Neural progenitor cell (in vitro differentiated cells): ENCODE measurements at regions not wholly inside any gene's neighbourhood (a gene's known extent, or its start where the extent isn't known, plus 50 kb on each side); places are given as distances from the start of the nearest gene placed in this dataset.

ENCODE experiments used
- DNase-seq: peaks from one replicate; pipeline ENCODE4 v3.0.0-alpha.2; 2016; ENCODE audit warnings: low spot score
- H2AFZ ChIP-seq: fragments of 200-600 bp; sonication (generic); replicated peaks from 2 replicates; pipeline ENCODE4 v1.6.1; 2016; ENCODE audit warnings: antibody characterized with exemption
- H3F3A ChIP-seq: fragments of 200-600 bp; sonication (generic); 2 replicates; pipeline ENCODE4 v1.6.1; 2016; ENCODE audit warnings: antibody characterized with exemption, low read depth
- H3K27ac ChIP-seq: fragments of 200-600 bp; sonication (generic); 2 replicates; pipeline ENCODE4 v1.5.1; 2016; ENCODE audit warnings: mild to moderate bottlenecking
- H3K27me3 ChIP-seq: fragments of 200-600 bp; sonication (generic); 2 replicates; pipeline ENCODE4 v1.6.1; 2016; ENCODE audit warnings: mild to moderate bottlenecking, moderate library complexity
- H3K36me3 ChIP-seq: fragments of 200-600 bp; sonication (generic); 2 replicates; pipeline ENCODE4 v1.5.1; 2016
- H3K4me1 ChIP-seq: fragments of 200-600 bp; sonication (generic); 2 replicates; pipeline ENCODE4 v1.6.1; 2016; ENCODE audit warnings: mixed run types
- H3K4me2 ChIP-seq: fragments of 200-600 bp; sonication (generic); 2 replicates; pipeline ENCODE4 v1.6.1; 2016
- H3K4me3 ChIP-seq: fragments of 200-600 bp; sonication (generic); 2 replicates; pipeline ENCODE4 v1.5.1; 2016
- H3K79me2 ChIP-seq: fragments of 200-600 bp; sonication (generic); 2 replicates; pipeline ENCODE4 v1.6.1; 2016; ENCODE audit warnings: low read depth
- H3K9ac ChIP-seq: fragments of 200-600 bp; sonication (generic); 2 replicates; pipeline ENCODE4 v1.6.1; 2016
- H3K9me3 ChIP-seq: fragments of 200-600 bp; sonication (generic); 2 replicates; pipeline ENCODE4 v1.5.1; 2016; ENCODE audit warnings: low read depth
- H4K20me1 ChIP-seq: fragments of 200-600 bp; sonication (generic); 2 replicates; pipeline ENCODE4 v1.6.1; 2016; ENCODE audit warnings: low read depth
- H3K27ac Mint-ChIP-seq: 3 replicates; pipeline ENCODE4 v1.8.0; 2021; ENCODE audit warnings: mixed read lengths
- H3K27me3 Mint-ChIP-seq: 2 replicates; pipeline ENCODE4 v1.8.0; 2022; ENCODE audit warnings: low read depth, mild to moderate bottlenecking, inconsistent platforms, moderate library complexity, mixed read lengths; ENCODE audit not compliant: insufficient read depth
- H3K36me3 Mint-ChIP-seq: 3 replicates; pipeline ENCODE4 v1.8.0; 2021; ENCODE audit warnings: mixed read lengths
- H3K4me1 Mint-ChIP-seq: 3 replicates; pipeline ENCODE4 v1.8.0; 2021; ENCODE audit warnings: mixed read lengths
- H3K4me3 Mint-ChIP-seq: 3 replicates; pipeline ENCODE4 v1.8.0; 2021; ENCODE audit warnings: mild to moderate bottlenecking, moderate library complexity, mixed read lengths
- H3K9me3 Mint-ChIP-seq: 3 replicates; pipeline ENCODE4 v1.8.0; 2020; ENCODE audit warnings: mixed read lengths
- EZH2 ChIP-seq: fragments of 200-600 bp; sonication (generic); IDR thresholded peaks from 2 replicates; pipeline ENCODE4 v1.6.1; 2017; ENCODE audit warnings: antibody characterized with exemption, mild to moderate bottlenecking, moderate library complexity
- EZH2phosphoT487 ChIP-seq: fragments of 200-600 bp; sonication (generic); IDR thresholded peaks from 2 replicates; pipeline ENCODE4 v1.6.1; 2017; ENCODE audit warnings: antibody characterized with exemption
- TF ChIP-seq, protein P1 (sequence below): fragments of 200-600 bp; sonication (generic); IDR thresholded peaks from 2 replicates; pipeline ENCODE4 v1.5.1; 2017; ENCODE audit warnings: antibody characterized with exemption, mild to moderate bottlenecking

DNA sequence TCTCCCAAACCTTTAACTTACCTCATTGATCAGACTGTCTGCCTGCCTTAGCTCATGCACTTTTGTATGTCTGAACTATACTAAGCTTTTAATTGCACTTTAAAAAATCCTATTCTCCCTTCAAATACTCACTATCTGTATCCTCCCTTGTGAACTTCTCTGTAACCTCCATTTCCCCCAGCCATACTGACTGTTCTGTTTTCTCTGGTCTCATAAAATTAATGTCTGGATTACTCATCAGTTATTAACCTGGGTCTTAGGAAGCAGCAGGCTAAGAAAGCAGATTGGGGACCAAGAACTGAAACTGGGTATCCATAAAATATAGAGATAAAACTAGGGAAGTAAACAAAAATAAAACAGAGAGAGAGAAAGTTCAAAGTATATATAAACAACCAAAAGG, 469.3 kb upstream of the MAN1A1 start:
- Histone ChIP-seq H3K4me1 (no peaks in the 10 kb centered on the region), H3K9ac (no peak overlapping the region), H3K9me3 (no peaks in the 10 kb centered on the region), H3K4me3 (no peak overlapping the region), H3F3A (no peaks in the 10 kb centered on the region), H3K36me3 (no peaks in the 10 kb centered on the region), H4K20me1 (no peaks in the 10 kb centered on the region), H3K27me3 (no peaks in the 10 kb centered on the region), H3K79me2 (no peaks in the 10 kb centered on the region), H3K4me2 (no peak overlapping the region), H2AFZ (no peak overlapping the region), H3K27ac (no peak overlapping the region)
- Mint-ChIP-seq H3K9me3 (no peaks in the 10 kb centered on the region), H3K4me3 (no peak overlapping the region), H3K27me3 (no peaks in the 10 kb centered on the region), H3K27ac (no peak overlapping the region), H3K4me1 (no peaks in the 10 kb centered on the region), H3K36me3 (no peaks in the 10 kb centered on the region)
- TF ChIP-seq, protein P1, sequence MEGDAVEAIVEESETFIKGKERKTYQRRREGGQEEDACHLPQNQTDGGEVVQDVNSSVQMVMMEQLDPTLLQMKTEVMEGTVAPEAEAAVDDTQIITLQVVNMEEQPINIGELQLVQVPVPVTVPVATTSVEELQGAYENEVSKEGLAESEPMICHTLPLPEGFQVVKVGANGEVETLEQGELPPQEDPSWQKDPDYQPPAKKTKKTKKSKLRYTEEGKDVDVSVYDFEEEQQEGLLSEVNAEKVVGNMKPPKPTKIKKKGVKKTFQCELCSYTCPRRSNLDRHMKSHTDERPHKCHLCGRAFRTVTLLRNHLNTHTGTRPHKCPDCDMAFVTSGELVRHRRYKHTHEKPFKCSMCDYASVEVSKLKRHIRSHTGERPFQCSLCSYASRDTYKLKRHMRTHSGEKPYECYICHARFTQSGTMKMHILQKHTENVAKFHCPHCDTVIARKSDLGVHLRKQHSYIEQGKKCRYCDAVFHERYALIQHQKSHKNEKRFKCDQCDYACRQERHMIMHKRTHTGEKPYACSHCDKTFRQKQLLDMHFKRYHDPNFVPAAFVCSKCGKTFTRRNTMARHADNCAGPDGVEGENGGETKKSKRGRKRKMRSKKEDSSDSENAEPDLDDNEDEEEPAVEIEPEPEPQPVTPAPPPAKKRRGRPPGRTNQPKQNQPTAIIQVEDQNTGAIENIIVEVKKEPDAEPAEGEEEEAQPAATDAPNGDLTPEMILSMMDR: no peak
- no peak for TF ChIP-seq EZH2phosphoT487
- TF ChIP-seq EZH2: no peak
- no peak for DNase-seq

DNA sequence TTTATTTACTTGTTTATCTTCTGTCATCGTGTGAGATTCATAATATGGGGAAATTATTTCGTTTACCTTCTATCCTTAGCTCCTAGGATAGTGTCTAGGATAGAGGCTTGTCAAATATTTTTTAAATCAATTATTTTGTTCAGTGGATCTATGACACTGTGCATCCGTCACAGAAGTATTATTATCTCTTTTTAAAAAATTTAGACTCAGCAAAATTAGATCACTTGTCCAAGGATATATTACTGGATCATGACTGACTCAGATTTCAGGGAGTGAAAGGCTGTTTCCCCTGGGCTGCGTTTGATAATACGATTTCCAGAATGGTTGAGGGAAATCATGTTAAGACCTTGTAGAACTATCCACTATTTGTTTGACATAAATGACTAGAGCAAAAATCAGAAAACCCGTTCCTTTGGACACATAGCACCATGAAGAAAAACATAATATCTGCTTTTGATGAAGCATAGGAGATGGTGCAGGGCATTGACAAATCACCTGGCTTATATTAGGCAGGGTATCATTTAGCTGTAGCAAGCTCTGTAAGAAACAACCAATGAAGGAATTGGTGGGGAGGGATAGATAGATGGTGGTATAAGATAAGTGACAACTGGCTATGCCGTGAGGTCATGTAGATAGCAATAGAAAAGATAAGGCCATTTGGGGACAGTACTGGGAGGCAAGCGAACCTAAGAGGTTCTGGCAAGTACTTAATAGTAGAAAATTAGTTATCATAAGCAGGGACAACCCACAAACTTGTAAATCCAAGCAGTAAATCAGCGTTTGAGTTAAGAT, 465.2 kb upstream of the MAN1A1 start:
- TF ChIP-seq EZH2 (no peak), EZH2phosphoT487 (no peak)
- TF ChIP-seq, protein P1: no peak
- H3K4me3 ChIP-seq: no peak overlapping the region

DNA sequence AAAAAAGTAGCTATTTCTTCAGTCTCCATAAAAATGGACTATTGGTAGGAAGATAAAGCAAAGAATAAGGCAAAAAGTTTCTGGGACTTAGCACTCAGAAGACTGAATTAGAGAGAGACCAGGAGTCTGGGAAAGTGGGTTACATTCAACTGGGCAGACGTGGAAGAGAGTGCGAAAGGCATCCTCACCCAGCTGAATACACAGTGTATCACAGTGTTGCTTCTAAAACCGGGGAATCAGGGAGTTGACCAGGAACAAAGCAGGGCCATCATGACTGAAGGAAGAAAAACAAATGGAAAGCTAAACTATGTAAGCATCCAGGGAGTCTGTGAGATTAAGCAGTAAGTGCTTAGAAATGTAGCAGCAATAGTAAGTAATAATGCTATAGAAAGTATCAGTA, 452.9 kb upstream of the MAN1A1 start:
- no peaks in the 10 kb centered on the region for H3K9me3 ChIP-seq
- no peak overlapping the region for H3K4me3 ChIP-seq
- peaks cover 11% of the 10 kb centered on the region for H3K4me1 ChIP-seq
- Mint-ChIP-seq H3K36me3 (no peaks in the 10 kb centered on the region), H3K9me3 (no peaks in the 10 kb centered on the region), H3K4me1 (peaks cover 6% of the 10 kb centered on the region), H3K27me3 (no peaks in the 10 kb centered on the region), H3K4me3 (no peak overlapping the region), H3K27ac (no peak overlapping the region)
- TF ChIP-seq, protein P1: no peak
- TF ChIP-seq EZH2 (no peak), EZH2phosphoT487 (no peak)
- DNase-seq: peak; percentile 39
- H4K20me1 ChIP-seq: no peaks in the 10 kb centered on the region
- H3F3A ChIP-seq: no peaks in the 10 kb centered on the region
- no peak overlapping the region for H3K27ac ChIP-seq
- no peaks in the 10 kb centered on the region for H3K79me2 ChIP-seq
- H3K36me3 ChIP-seq: no peaks in the 10 kb centered on the region
- no peaks in the 10 kb centered on the region for H3K27me3 ChIP-seq
- no peak overlapping the region for H3K4me2 ChIP-seq
- H2AFZ ChIP-seq: peak overlapping the region; percentile 64
- no peak overlapping the region for H3K9ac ChIP-seq

More for the DNA sequence above, 465.2 kb upstream of the MAN1A1 start:
- no peak for DNase-seq
- H3K9me3 ChIP-seq: no peaks in the 10 kb centered on the region
- no peak overlapping the region for H3K27ac ChIP-seq
- no peak overlapping the region for H3K9ac ChIP-seq
- Mint-ChIP-seq H3K36me3 (no peaks in the 10 kb centered on the region), H3K27me3 (no peaks in the 10 kb centered on the region), H3K27ac (no peak overlapping the region), H3K9me3 (no peaks in the 10 kb centered on the region), H3K4me1 (no peaks in the 10 kb centered on the region), H3K4me3 (no peak overlapping the region)
- no peaks in the 10 kb centered on the region for H3K27me3 ChIP-seq
- H4K20me1 ChIP-seq: no peaks in the 10 kb centered on the region
- no peaks in the 10 kb centered on the region for H3K4me1 ChIP-seq
- H3F3A ChIP-seq: no peaks in the 10 kb centered on the region
- H3K36me3 ChIP-seq: no peaks in the 10 kb centered on the region
- H2AFZ ChIP-seq: no peak overlapping the region
- no peak overlapping the region for H3K4me2 ChIP-seq
- no peaks in the 10 kb centered on the region for H3K79me2 ChIP-seq
